ENCODE measurements at regions not wholly inside any gene's neighbourhood (a gene's known extent, or its start where the extent isn't known, plus 50 kb on each side); places are given as distances from the start of the nearest gene placed in this dataset.
"Not testable (repeated sequence)": the region's sequence is repeated elsewhere in the genome, so short reads cannot be mapped to it uniquely, and the experiment has no call there.

GRCh38 chr1:206314951-206315636, 111.8 kb downstream of the SRGAP2 start:
- DNase-seq = not testable (repeated sequence)

GRCh38 chr1:206316901-206317300, 113.6 kb downstream of the SRGAP2 start:
- DNase-seq = not testable (repeated sequence)

GRCh38 chr1:206317878-206318514, 114.7 kb downstream of the SRGAP2 start:
- not testable (repeated sequence) for DNase-seq

- not testable (repeated sequence) for DNase-seq
These were observed 116.9 kb downstream of the SRGAP2 start for GRCh38 chr1:206320227-206320626.

- DNase-seq = not testable (repeated sequence)
These were observed 123.0 kb downstream of the SRGAP2 start for GRCh38 chr1:206326159-206326939.

GRCh38 chr1:206331597-206331996, 128.3 kb downstream of the SRGAP2 start:
- not testable (repeated sequence) for DNase-seq

GRCh38 chr1:206333316-206333715, 130.0 kb downstream of the SRGAP2 start:
- DNase-seq = not testable (repeated sequence)

- not testable (repeated sequence) for DNase-seq
These were observed 130.6 kb downstream of the SRGAP2 start for GRCh38 chr1:206333897-206334296.

- not testable (repeated sequence) for DNase-seq
These were observed 131.1 kb downstream of the SRGAP2 start for GRCh38 chr1:206334481-206334880.

GRCh38 chr1:206335162-206335561, 131.8 kb downstream of the SRGAP2 start:
- DNase-seq = not testable (repeated sequence)

GRCh38 chr1:206335875-206336846, 132.8 kb downstream of the SRGAP2 start:
- DNase-seq = not testable (repeated sequence)

GRCh38 chr1:206337024-206337423, 133.3 kb upstream of the IKBKE start:
- not testable (repeated sequence) for DNase-seq

GRCh38 chr1:206350493-206351275, 119.6 kb upstream of the IKBKE start:
- not testable (repeated sequence) for DNase-seq

GRCh38 chr1:206351276-206352052, 118.8 kb upstream of the IKBKE start:
- DNase-seq = not testable (repeated sequence)

- not testable (repeated sequence) for DNase-seq
These were observed 114.0 kb upstream of the IKBKE start for GRCh38 chr1:206356310-206356709.

GRCh38 chr1:206357962-206358361, 112.3 kb upstream of the IKBKE start:
- not testable (repeated sequence) for DNase-seq

- not testable (repeated sequence) for DNase-seq
These were observed 111.5 kb upstream of the IKBKE start for GRCh38 chr1:206358771-206359170.

- not testable (repeated sequence) for DNase-seq
These were observed 110.9 kb upstream of the IKBKE start for GRCh38 chr1:206359377-206359776.

- not testable (repeated sequence) for DNase-seq
These were observed 108.2 kb upstream of the IKBKE start for GRCh38 chr1:206361978-206362543.

- DNase-seq = not testable (repeated sequence)
These were observed 107.3 kb upstream of the IKBKE start for GRCh38 chr1:206362994-206363393.
